Mesenchymal stem cell (in vitro differentiated cells and primary cell): ENCODE measurements at regions not wholly inside any gene's neighbourhood (a gene's known extent, or its start where the extent isn't known, plus 50 kb on each side); places are given as distances from the start of the nearest gene placed in this dataset.

Experiments used
- DNase-seq: peaks from one replicate; pipeline ENCODE4 v3.0.0-alpha.2; 2013
- H2AFZ ChIP-seq: one replicate; pipeline ENCODE4 v1.6.1; 2013; ENCODE audit warnings: low read depth, mild to moderate bottlenecking, control low read depth, inconsistent platforms, low read length, moderate library complexity
- H2AK5ac ChIP-seq: 2 replicates; pipeline ENCODE4 v1.6.1; 2013; ENCODE audit warnings: low read length, moderate library complexity, mild to moderate bottlenecking, inconsistent platforms; ENCODE audit not compliant: severe bottlenecking
- H2BK120ac ChIP-seq: one replicate; pipeline ENCODE4 v1.6.1; 2013; ENCODE audit warnings: low read depth, mild to moderate bottlenecking, inconsistent platforms, low read length, moderate library complexity
- H2BK12ac ChIP-seq, 2 experiments: one replicate each; pipeline ENCODE4 v1.6.1; 2013; ENCODE audit warnings: inconsistent platforms in 2 of 2, low read length in 2 of 2, mild to moderate bottlenecking in 2 of 2, moderate library complexity in 2 of 2, control low read depth in 1 of 2
- H2BK15ac ChIP-seq: one replicate; pipeline ENCODE4 v1.6.1; 2013; ENCODE audit warnings: mild to moderate bottlenecking, low read depth, inconsistent platforms; ENCODE audit not compliant: poor library complexity, severe bottlenecking
- H2BK5ac ChIP-seq: 2 replicates; pipeline ENCODE4 v1.6.1; 2013; ENCODE audit warnings: low read depth, mild to moderate bottlenecking, low read length, control low read depth, inconsistent platforms; ENCODE audit not compliant: poor library complexity, severe bottlenecking
- H3K14ac ChIP-seq, 2 experiments: one replicate each; pipeline ENCODE4 v1.6.1; 2013; ENCODE audit warnings: inconsistent platforms in 2 of 2, low read length in 2 of 2, control low read depth in 1 of 2, mild to moderate bottlenecking in 1 of 2, moderate library complexity in 1 of 2
- H3K18ac ChIP-seq, 2 experiments: one replicate each; pipeline ENCODE4 v1.6.1; 2013; ENCODE audit warnings: inconsistent platforms in 2 of 2, low read length in 2 of 2, control low read depth in 1 of 2, low read depth in 1 of 2, mild to moderate bottlenecking in 1 of 2
- H3K23ac ChIP-seq, 2 experiments: one replicate each; pipeline ENCODE4 v1.6.1; 2013; ENCODE audit warnings: inconsistent platforms in 2 of 2, low read length in 2 of 2, mild to moderate bottlenecking in 2 of 2, moderate library complexity in 2 of 2, control low read depth in 1 of 2
- H3K27ac ChIP-seq: 2 replicates; pipeline ENCODE4 v1.5.1; 2013; ENCODE audit warnings: mild to moderate bottlenecking, moderate library complexity, low read length, control low read depth, inconsistent platforms; ENCODE audit not compliant: poor library complexity, severe bottlenecking
- H3K27me3 ChIP-seq, 2 experiments: 2 replicates each; pipeline versions ENCODE4 v1.6.1 to v1.7.0; 2013; ENCODE audit warnings: low read length in 2 of 2, mild to moderate bottlenecking in 2 of 2, moderate library complexity in 2 of 2, control low read depth in 1 of 2, inconsistent platforms in 1 of 2; ENCODE audit not compliant: control insufficient read depth in 1 of 2, insufficient read depth in 1 of 2
- H3K36me3 ChIP-seq, 2 experiments: 2 replicates each; pipeline versions ENCODE4 v1.6.1 to v1.7.0; 2013; ENCODE audit warnings: low read length in 2 of 2, control low read depth in 1 of 2, inconsistent platforms in 1 of 2, low read depth in 1 of 2, mild to moderate bottlenecking in 1 of 2; ENCODE audit not compliant: insufficient read depth in 2 of 2, control insufficient read depth in 1 of 2
- H3K4ac ChIP-seq, 2 experiments: one replicate each; pipeline ENCODE4 v1.6.1; 2013; ENCODE audit warnings: inconsistent platforms in 2 of 2, low read length in 2 of 2, mild to moderate bottlenecking in 2 of 2, moderate library complexity in 2 of 2, control low read depth in 1 of 2, low read depth in 1 of 2
- H3K4me1 ChIP-seq: 2 replicates; pipeline ENCODE4 v1.6.1; 2013; ENCODE audit warnings: low read depth, low read length, control low read depth; ENCODE audit not compliant: control insufficient read depth, insufficient read depth
- H3K4me2 ChIP-seq: 2 replicates; pipeline ENCODE4 v1.6.1; 2013; ENCODE audit warnings: low read length, mild to moderate bottlenecking, inconsistent platforms; ENCODE audit not compliant: poor library complexity, severe bottlenecking
- H3K4me3 ChIP-seq, 2 experiments: 2 replicates each; pipeline versions ENCODE4 v1.5.1 to v1.7.0; 2013; ENCODE audit warnings: low read length in 2 of 2, mild to moderate bottlenecking in 2 of 2, control low read depth in 1 of 2, low read depth in 1 of 2; ENCODE audit not compliant: insufficient read depth in 1 of 2
- H3K79me1 ChIP-seq: replicated peaks from 2 replicates; pipeline ENCODE4 v1.6.1; 2013; ENCODE audit warnings: mild to moderate bottlenecking, control low read depth, low read length, inconsistent platforms; ENCODE audit not compliant: poor library complexity, severe bottlenecking
- H3K9ac ChIP-seq: 2 replicates; pipeline ENCODE4 v1.7.0; 2013; ENCODE audit warnings: mild to moderate bottlenecking, low read length, moderate library complexity
- H3K9me3 ChIP-seq: 2 replicates; pipeline ENCODE4 v1.7.0; 2013; ENCODE audit warnings: mild to moderate bottlenecking, low read length; ENCODE audit not compliant: control insufficient read depth
- H4K8ac ChIP-seq: one replicate; pipeline ENCODE4 v1.6.1; 2013; ENCODE audit warnings: inconsistent platforms, mild to moderate bottlenecking, low read length, moderate library complexity
- H4K91ac ChIP-seq: one replicate; pipeline ENCODE4 v1.6.1; 2013; ENCODE audit warnings: mild to moderate bottlenecking, low read length, inconsistent platforms
- WGBS: methylation state at CpG from one replicate; pipeline ENCODE4 v1.1.7; 2013; ENCODE audit warnings: mixed read lengths; 5-methylcytosine and 5-hydroxymethylcytosine counted together

- H3K4me1 ChIP-seq = no peaks in the 10 kb centered on the region
- H2BK120ac ChIP-seq = no peak overlapping the region
- no peaks in the 10 kb centered on the region for H3K27me3 ChIP-seq
- no peak overlapping the region for H3K27ac ChIP-seq
- H2BK12ac ChIP-seq = no peak overlapping the region
- no peaks in the 10 kb centered on the region for H3K79me1 ChIP-seq
- no peaks in the 10 kb centered on the region for H3K9me3 ChIP-seq
- no peak overlapping the region for H2BK5ac ChIP-seq
- no peak overlapping the region for H3K4ac ChIP-seq
- peak overlapping the region; percentile 57 for H2AFZ ChIP-seq
- H3K18ac ChIP-seq = no peak overlapping the region
- no peak overlapping the region for H2BK15ac ChIP-seq
- no peak overlapping the region for H3K4me3 ChIP-seq
- H3K9ac ChIP-seq = no peak overlapping the region
- DNase-seq = no peak
- H3K36me3 ChIP-seq = no peaks in the 10 kb centered on the region
- H3K14ac ChIP-seq = no peak overlapping the region
- 51% methylated on average over 6 of the region's 6 CpGs for WGBS
- no peak overlapping the region for H4K91ac ChIP-seq
- no peak overlapping the region for H3K4me2 ChIP-seq
- no peak overlapping the region for H2AK5ac ChIP-seq
- no peak overlapping the region for H4K8ac ChIP-seq
- no peak overlapping the region for H3K23ac ChIP-seq
Observed at GRCh38 chr22:47651216-47651987, 889.0 kb downstream of the TBC1D22A start.

GRCh38 chr22:47647720-47648119 lies 885.3 kb downstream of the TBC1D22A start:
- H3K9ac ChIP-seq = no peak overlapping the region
- no peak overlapping the region for H3K27ac ChIP-seq
- H3K79me1 ChIP-seq = no peaks in the 10 kb centered on the region
- H3K4me3 ChIP-seq = no peak overlapping the region
- H3K9me3 ChIP-seq = peaks cover 8% of the 10 kb centered on the region
- no peak overlapping the region for H4K91ac ChIP-seq
- no peak overlapping the region for H2BK12ac ChIP-seq
- H2AFZ ChIP-seq = no peak overlapping the region
- H3K4me1 ChIP-seq = no peaks in the 10 kb centered on the region
- no peak for DNase-seq
- no peak overlapping the region for H2BK120ac ChIP-seq
- no peak overlapping the region for H2BK15ac ChIP-seq
- H2BK5ac ChIP-seq = no peak overlapping the region
- no peak overlapping the region for H4K8ac ChIP-seq
- WGBS = 92% methylated on average over 5 of the region's 5 CpGs
- H3K27me3 ChIP-seq = no peaks in the 10 kb centered on the region
- no peak overlapping the region for H2AK5ac ChIP-seq
- no peaks in the 10 kb centered on the region for H3K36me3 ChIP-seq
- H3K4me2 ChIP-seq = no peak overlapping the region
- no peak overlapping the region for H3K23ac ChIP-seq
- H3K4ac ChIP-seq = no peak overlapping the region
- no peak overlapping the region for H3K14ac ChIP-seq
- no peak overlapping the region for H3K18ac ChIP-seq

GRCh38 chr22:47647181-47647580 lies 884.7 kb downstream of the TBC1D22A start:
- Histone ChIP-seq H2BK5ac (no peak overlapping the region), H3K18ac (no peak overlapping the region), H3K4me3 (no peak overlapping the region), H3K9me3 (peaks cover 8% of the 10 kb centered on the region), H2BK120ac (no peak overlapping the region), H2BK15ac (no peak overlapping the region), H3K9ac (no peak overlapping the region), H3K36me3 (no peaks in the 10 kb centered on the region), H3K4me1 (no peaks in the 10 kb centered on the region), H4K91ac (no peak overlapping the region), H4K8ac (no peak overlapping the region), H3K27ac (no peak overlapping the region), H3K27me3 (no peaks in the 10 kb centered on the region), H2BK12ac (no peak overlapping the region), H3K79me1 (no peaks in the 10 kb centered on the region), H2AFZ (no peak overlapping the region), H3K4me2 (no peak overlapping the region), H3K14ac (no peak overlapping the region), H3K4ac (no peak overlapping the region), H2AK5ac (no peak overlapping the region), H3K23ac (no peak overlapping the region)
- 73% methylated on average over 3 of the region's 3 CpGs for WGBS
- no peak for DNase-seq

- no peak overlapping the region for H2AFZ ChIP-seq
- no peak overlapping the region for H3K27ac ChIP-seq
- H3K18ac ChIP-seq = no peak overlapping the region
- H3K4me3 ChIP-seq = no peak overlapping the region
- H3K9me3 ChIP-seq = peaks cover 8% of the 10 kb centered on the region
- H4K91ac ChIP-seq = no peak overlapping the region
- H3K4ac ChIP-seq = no peak overlapping the region
- H3K4me2 ChIP-seq = no peak overlapping the region
- H2BK5ac ChIP-seq = no peak overlapping the region
- no peak overlapping the region for H3K9ac ChIP-seq
- H2BK12ac ChIP-seq = no peak overlapping the region
- H2BK120ac ChIP-seq = no peak overlapping the region
- no peaks in the 10 kb centered on the region for H3K4me1 ChIP-seq
- DNase-seq = no peak
- no peak overlapping the region for H3K14ac ChIP-seq
- no peaks in the 10 kb centered on the region for H3K27me3 ChIP-seq
- no peak overlapping the region for H2BK15ac ChIP-seq
- WGBS = no CpG with 5 or more reads among the region's 2 CpGs
- no peak overlapping the region for H2AK5ac ChIP-seq
- no peaks in the 10 kb centered on the region for H3K79me1 ChIP-seq
- no peak overlapping the region for H4K8ac ChIP-seq
- no peaks in the 10 kb centered on the region for H3K36me3 ChIP-seq
- no peak overlapping the region for H3K23ac ChIP-seq
Observed at GRCh38 chr22:47645923-47646322, 883.5 kb downstream of the TBC1D22A start.
